ENCODE measurements at regions not wholly inside any gene's neighbourhood (a gene's known extent, or its start where the extent isn't known, plus 50 kb on each side); places are given as distances from the start of the nearest gene placed in this dataset.

GRCh38 chr5:138660051-138660572, 84.9 kb upstream of the HSPA9 start:
- DNase-seq (no peak), ATAC-seq (no peak)
- Mint-ChIP-seq H3K4me1 (ENCODE audit: low read depth) (peaks cover 30% of the 10 kb centered on the region), H3K27me3 (ENCODE audit: low read depth) (peaks cover 92% of the 10 kb centered on the region), H3K4me3 (no peak overlapping the region), H3K9me3 (no peaks in the 10 kb centered on the region), H3K36me3 (ENCODE audit: insufficient read depth) (no peaks in the 10 kb centered on the region)

GRCh38 chr5:138659561-138659960, 84.4 kb upstream of the HSPA9 start:
- Mint-ChIP-seq H3K4me1 (ENCODE audit: low read depth) (peaks cover 33% of the 10 kb centered on the region), H3K4me3 (no peak overlapping the region), H3K9me3 (peaks cover 3% of the 10 kb centered on the region), H3K36me3 (ENCODE audit: insufficient read depth) (peaks cover 2% of the 10 kb centered on the region), H3K27me3 (ENCODE audit: low read depth) (peaks cover 92% of the 10 kb centered on the region)
- no peak for DNase-seq
- ATAC-seq, result no peak

DNA sequence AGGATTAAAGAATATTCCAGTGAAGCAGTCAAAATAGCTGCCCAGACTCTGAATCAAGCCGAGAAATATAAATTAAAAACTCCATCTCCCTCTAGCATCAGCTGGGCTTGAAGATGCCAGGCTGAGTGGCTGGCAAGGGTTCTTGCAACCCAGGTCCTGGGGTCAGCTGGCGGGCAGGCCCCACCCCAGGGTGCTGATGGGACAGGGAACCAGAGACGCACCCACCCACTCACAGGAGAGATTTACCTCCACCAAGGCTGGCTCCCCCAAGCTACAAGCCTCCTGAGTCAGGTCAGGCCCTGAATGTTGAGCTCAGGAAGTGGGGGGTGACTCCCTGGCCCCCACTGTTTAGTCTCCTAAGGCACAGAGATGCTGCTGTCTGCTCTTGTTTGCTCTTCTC, 83.9 kb upstream of the HSPA9 start:
- no peak overlapping the region for H3K4me3 Mint-ChIP-seq
- peaks cover 37% of the 10 kb centered on the region for H3K4me1 Mint-ChIP-seq (ENCODE audit: low read depth)
- ATAC-seq (no peak), DNase-seq (no peak)
- H3K27me3 Mint-ChIP-seq (ENCODE audit: low read depth), result peaks cover 89% of the 10 kb centered on the region
- peaks cover 2% of the 10 kb centered on the region for H3K36me3 Mint-ChIP-seq (ENCODE audit: insufficient read depth)
- H3K9me3 Mint-ChIP-seq, result peaks cover 3% of the 10 kb centered on the region

- H3K4me3 Mint-ChIP-seq, result no peak overlapping the region
- peaks cover 2% of the 10 kb centered on the region for H3K36me3 Mint-ChIP-seq (ENCODE audit: insufficient read depth)
- H3K9me3 Mint-ChIP-seq, result peaks cover 3% of the 10 kb centered on the region
- ATAC-seq (no peak), DNase-seq (no peak)
- peaks cover 87% of the 10 kb centered on the region for H3K27me3 Mint-ChIP-seq (ENCODE audit: low read depth)
- peaks cover 40% of the 10 kb centered on the region for H3K4me1 Mint-ChIP-seq (ENCODE audit: low read depth)
These were observed 83.5 kb upstream of the HSPA9 start for GRCh38 chr5:138658676-138659075.

DNA sequence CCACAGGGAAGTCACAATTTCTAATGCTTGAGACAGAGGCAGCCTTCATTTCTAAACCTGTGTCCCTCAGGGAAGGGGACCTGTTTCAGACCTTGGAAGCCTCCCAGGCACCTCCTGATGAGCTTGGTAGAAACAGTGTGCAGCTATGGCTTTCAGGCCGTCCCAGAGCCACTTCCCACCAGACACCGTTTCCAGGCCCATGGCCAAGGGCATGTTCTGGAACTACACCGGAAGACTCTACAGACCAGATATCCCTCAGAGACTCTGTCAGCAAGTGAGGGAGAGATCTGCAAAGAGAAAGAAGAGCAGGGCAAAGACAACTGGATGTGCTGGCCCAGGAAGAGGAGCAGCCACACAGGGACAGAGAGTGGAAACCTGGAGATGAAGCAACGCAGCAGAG, 82.2 kb upstream of the HSPA9 start:
- Mint-ChIP-seq H3K9me3 (peaks cover 3% of the 10 kb centered on the region), H3K4me3 (no peak overlapping the region), H3K27me3 (ENCODE audit: low read depth) (peaks cover 89% of the 10 kb centered on the region), H3K4me1 (ENCODE audit: low read depth) (peaks cover 33% of the 10 kb centered on the region), H3K36me3 (ENCODE audit: insufficient read depth) (peaks cover 2% of the 10 kb centered on the region)
- DNase-seq (no peak), ATAC-seq (no peak)

DNA sequence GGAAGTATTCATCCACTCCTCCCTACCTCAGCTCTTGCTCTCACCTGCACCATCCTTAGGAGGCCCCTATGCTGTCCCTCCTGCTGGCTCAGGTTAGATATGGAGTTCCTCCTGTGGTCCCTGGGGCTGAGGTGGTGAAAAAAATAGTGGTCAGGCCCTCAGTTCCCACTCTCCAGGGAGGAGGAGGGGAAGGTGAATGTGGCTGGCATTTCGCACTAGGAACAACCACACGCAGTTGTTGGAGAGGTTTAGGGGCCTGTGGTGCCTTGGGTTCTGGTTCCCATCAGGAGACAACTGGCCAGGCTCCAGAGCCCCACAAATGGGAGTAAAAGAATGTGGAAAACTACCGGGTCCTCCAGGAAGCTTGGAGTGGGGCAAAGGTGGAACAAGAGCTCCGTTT, 81.7 kb upstream of the HSPA9 start:
- peaks cover 2% of the 10 kb centered on the region for H3K36me3 Mint-ChIP-seq (ENCODE audit: insufficient read depth)
- peaks cover 89% of the 10 kb centered on the region for H3K27me3 Mint-ChIP-seq (ENCODE audit: low read depth)
- peaks cover 30% of the 10 kb centered on the region for H3K4me1 Mint-ChIP-seq (ENCODE audit: low read depth)
- no peak overlapping the region for H3K4me3 Mint-ChIP-seq
- ATAC-seq, result no peak
- H3K9me3 Mint-ChIP-seq, result peaks cover 3% of the 10 kb centered on the region
- DNase-seq, result no peak

DNA sequence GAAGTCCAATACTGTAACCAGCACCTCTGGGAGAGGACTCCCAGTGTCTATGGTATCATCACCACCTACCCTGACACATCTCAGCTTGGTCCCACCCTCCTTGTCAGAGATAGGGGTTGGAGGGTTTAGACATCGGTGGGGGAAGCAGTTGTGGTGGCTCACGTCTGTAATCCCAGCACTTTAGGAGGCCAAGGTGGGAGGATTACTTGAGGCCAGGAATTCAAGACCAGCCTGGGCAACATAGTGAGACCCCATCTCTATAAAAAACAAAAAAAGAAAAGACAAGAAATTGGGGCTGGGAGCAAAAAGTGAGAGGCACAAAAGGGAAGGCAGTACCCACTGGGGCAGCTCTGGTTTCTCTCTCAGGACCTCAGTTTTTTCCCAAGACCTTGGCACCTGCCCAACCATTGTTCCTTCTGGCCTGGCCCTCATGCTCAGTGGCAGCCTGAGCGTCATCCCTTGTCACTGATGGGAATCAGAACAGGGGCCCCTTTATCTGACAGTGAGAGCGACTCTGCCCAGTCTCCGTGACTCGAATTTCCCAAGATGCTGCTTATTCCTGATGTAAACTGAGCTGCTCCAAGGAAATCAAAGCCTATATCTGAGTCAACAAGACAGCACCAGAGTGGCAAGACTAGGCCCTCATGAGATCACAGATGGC, 80.5 kb upstream of the HSPA9 start:
- H3K36me3 Mint-ChIP-seq (ENCODE audit: insufficient read depth), result peaks cover 2% of the 10 kb centered on the region
- H3K27me3 Mint-ChIP-seq (ENCODE audit: low read depth), result peaks cover 89% of the 10 kb centered on the region
- H3K4me1 Mint-ChIP-seq (ENCODE audit: low read depth), result peaks cover 27% of the 10 kb centered on the region
- DNase-seq, result no peak
- no peak for ATAC-seq
- no peak overlapping the region for H3K4me3 Mint-ChIP-seq
- H3K9me3 Mint-ChIP-seq, result peaks cover 3% of the 10 kb centered on the region

DNA sequence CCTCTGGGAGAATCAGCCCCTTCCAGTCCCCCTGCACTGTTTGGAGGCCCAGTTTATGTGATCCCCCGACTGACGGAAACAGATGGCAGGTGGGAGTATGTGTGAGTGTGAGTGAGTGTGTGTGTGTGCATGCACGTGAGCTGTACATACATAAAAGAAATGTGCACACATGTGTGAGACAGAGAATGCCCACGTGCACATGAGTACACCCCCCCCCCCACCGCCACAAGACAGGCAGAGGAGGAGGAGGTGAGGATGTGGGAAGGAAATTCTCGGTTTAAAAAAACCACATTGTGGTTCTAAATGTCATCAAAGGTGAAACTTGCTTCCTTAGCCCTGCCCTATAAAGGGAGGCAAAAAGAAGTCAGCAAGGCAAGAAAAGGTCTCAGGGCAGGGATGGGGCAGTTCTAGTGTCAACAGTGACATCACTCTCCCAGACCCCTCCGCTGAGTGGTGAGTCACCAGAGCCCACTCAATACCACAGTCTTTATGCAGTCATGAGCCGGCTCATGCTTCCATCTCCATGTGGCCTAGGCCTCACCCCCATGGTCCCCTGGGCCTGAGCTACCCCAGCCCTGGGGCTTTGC, 79.2 kb upstream of the HSPA9 start:
- peak; percentile 95 to 96 for ATAC-seq
- H3K9me3 Mint-ChIP-seq, result peaks cover 3% of the 10 kb centered on the region
- H3K4me3 Mint-ChIP-seq, result peak overlapping the region; percentile 29

GRCh38 chr5:138653502-138653901, 78.3 kb upstream of the HSPA9 start:
- H3K9me3 Mint-ChIP-seq, result peaks cover 3% of the 10 kb centered on the region
- peaks cover 88% of the 10 kb centered on the region for H3K27me3 Mint-ChIP-seq (ENCODE audit: low read depth)
- peaks cover 27% of the 10 kb centered on the region for H3K4me1 Mint-ChIP-seq (ENCODE audit: low read depth)
- no peak for ATAC-seq
- H3K4me3 Mint-ChIP-seq, result no peak overlapping the region
- peaks cover 2% of the 10 kb centered on the region for H3K36me3 Mint-ChIP-seq (ENCODE audit: insufficient read depth)
- DNase-seq, result no peak

More for the DNA sequence above, 79.2 kb upstream of the HSPA9 start:
- H3K4me1 Mint-ChIP-seq (ENCODE audit: low read depth), result peaks cover 27% of the 10 kb centered on the region
- DNase-seq, result peak; percentile 73
- H3K27me3 Mint-ChIP-seq (ENCODE audit: low read depth), result peaks cover 88% of the 10 kb centered on the region
- peaks cover 2% of the 10 kb centered on the region for H3K36me3 Mint-ChIP-seq (ENCODE audit: insufficient read depth)

DNA sequence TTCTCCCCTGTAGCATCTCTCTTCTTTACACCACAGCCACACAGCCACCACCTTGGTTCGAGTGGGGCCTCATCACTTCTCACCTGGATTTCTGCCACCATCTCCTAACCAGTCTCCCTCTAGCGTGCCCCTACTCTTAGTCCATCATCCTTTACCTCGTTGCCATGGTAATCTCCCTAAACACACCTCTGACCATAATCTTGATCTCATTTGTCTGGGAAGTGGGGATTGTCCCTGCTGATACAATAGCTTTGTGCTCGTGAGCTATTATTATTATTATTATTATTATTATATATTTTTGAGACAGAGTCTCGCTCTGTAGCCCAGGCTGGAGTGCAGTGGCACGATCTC, 76.5 kb upstream of the HSPA9 start:
- no peak for DNase-seq
- peaks cover 27% of the 10 kb centered on the region for H3K4me1 Mint-ChIP-seq (ENCODE audit: low read depth)
- peaks cover 3% of the 10 kb centered on the region for H3K9me3 Mint-ChIP-seq
- ATAC-seq, result no peak
- H3K4me3 Mint-ChIP-seq, result no peak overlapping the region
- H3K27me3 Mint-ChIP-seq (ENCODE audit: low read depth), result peaks cover 93% of the 10 kb centered on the region
- peaks cover 2% of the 10 kb centered on the region for H3K36me3 Mint-ChIP-seq (ENCODE audit: insufficient read depth)

DNA sequence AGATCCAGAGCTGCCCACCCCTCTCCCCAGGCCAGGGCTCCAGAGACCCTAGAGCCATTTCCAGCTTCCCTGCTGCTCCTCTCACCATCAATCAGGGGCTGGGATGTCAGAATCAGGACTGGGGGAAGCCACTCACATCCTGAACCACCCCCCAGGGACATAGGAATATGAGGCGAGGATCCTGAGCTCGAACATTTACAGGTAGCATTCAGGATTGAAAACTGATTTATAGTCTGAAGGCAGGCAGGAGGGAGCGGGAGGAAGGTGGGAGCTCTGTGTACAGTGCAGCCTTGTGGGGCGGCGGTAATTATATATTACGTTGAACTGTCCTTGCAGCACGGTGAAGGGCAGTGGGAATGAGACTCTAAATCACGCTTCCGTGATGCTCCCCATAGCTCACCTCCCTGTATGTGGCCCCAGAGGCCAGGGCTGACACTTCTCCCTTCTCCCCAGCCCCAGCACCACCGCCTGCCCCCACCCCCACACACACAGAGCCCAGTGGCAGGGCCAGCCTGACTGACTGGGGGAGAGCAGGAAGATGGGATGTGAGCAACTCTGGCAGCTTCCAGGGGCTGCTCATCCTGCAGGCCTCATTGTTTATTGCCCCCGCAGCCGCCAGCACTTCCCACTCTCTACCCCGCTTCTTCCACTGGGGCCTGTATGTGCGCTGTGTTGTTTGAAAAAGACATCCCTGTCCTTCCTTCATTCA, 76.0 kb upstream of the HSPA9 start:
- no peak for ATAC-seq
- H3K9me3 Mint-ChIP-seq, result peaks cover 3% of the 10 kb centered on the region
- no peak for DNase-seq
- H3K4me3 Mint-ChIP-seq, result no peak overlapping the region
- peaks cover 27% of the 10 kb centered on the region for H3K4me1 Mint-ChIP-seq (ENCODE audit: low read depth)
- peaks cover 93% of the 10 kb centered on the region for H3K27me3 Mint-ChIP-seq (ENCODE audit: low read depth)
- peaks cover 2% of the 10 kb centered on the region for H3K36me3 Mint-ChIP-seq (ENCODE audit: insufficient read depth)

DNA sequence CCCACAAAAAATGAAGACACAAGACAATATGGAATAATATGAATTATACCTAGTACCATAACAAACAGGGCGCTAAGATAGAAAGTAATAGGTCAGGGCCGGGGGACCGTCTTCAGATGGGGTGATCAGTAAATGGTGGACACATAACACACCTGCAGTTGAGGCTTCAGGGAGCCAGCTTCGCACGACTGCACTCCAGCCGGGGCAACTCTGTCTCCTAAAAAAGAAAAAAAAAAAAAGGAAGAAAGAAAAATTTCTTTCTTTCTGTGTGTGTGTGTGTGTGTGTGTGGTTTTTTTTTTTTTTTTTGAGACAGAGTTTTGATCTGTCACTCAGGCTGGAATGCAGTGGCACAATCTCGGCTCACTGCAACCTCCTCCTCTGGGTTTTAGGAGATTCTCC, 75.0 kb upstream of the HSPA9 start:
- ATAC-seq, result no peak
- no peak for DNase-seq
- peaks cover 88% of the 10 kb centered on the region for H3K27me3 Mint-ChIP-seq (ENCODE audit: low read depth)

DNA sequence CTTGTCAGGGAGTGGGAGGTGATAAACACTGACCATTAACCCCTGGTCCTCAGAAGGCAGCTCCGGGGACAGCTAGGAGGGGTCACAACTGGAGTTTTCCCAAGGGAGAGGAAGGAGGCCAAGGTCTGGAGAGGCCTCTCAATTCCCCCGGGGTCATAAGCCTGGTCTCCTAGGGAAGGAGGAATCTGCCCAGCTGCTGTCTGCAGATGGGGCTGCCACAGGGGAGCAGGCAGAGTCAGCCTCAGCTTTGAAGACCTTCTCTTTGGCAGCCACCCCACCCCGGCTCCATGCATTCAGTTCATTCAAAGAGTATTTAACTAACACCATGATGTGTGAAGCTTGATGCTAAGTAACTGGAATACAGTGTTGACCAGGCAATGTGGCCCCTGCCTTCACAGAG, 74.6 kb upstream of the HSPA9 start:
- no peak for ATAC-seq
- H3K9me3 Mint-ChIP-seq, result peaks cover 2% of the 10 kb centered on the region
- no peak for DNase-seq
- H3K4me3 Mint-ChIP-seq, result no peak overlapping the region
- peaks cover 1% of the 10 kb centered on the region for H3K36me3 Mint-ChIP-seq (ENCODE audit: insufficient read depth)
- H3K4me1 Mint-ChIP-seq (ENCODE audit: low read depth), result peaks cover 20% of the 10 kb centered on the region
- H3K27me3 Mint-ChIP-seq (ENCODE audit: low read depth), result peaks cover 85% of the 10 kb centered on the region

More for the DNA sequence above, 75.0 kb upstream of the HSPA9 start:
- Mint-ChIP-seq H3K4me1 (ENCODE audit: low read depth) (peaks cover 24% of the 10 kb centered on the region), H3K9me3 (peaks cover 3% of the 10 kb centered on the region), H3K36me3 (ENCODE audit: insufficient read depth) (peaks cover 2% of the 10 kb centered on the region), H3K4me3 (no peak overlapping the region)

DNA sequence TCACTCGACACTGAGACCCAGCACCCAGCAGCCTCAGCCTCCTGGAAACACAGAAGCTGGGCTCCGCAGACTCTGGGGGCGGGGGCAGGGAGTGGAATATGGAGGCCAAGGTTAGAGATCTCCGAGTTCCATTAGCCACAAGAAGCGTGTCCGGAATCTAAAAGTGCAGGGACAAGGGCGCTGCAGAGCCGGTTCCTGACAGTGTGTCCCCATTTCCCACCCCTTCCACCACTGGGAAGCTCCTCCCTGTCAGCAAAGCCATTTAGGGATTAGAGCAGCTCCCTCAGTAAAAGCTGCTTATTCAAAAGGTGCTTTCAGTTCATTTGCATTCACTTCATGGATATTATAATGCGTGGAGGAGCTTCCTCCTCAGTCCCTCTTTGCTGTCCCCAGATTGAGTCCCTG, 74.1 kb upstream of the HSPA9 start:
- H3K36me3 Mint-ChIP-seq (ENCODE audit: insufficient read depth), result no peaks in the 10 kb centered on the region
- peaks cover 87% of the 10 kb centered on the region for H3K27me3 Mint-ChIP-seq (ENCODE audit: low read depth)
- H3K4me1 Mint-ChIP-seq (ENCODE audit: low read depth), result peaks cover 15% of the 10 kb centered on the region
- no peaks in the 10 kb centered on the region for H3K9me3 Mint-ChIP-seq
- no peak for DNase-seq
- H3K4me3 Mint-ChIP-seq, result no peak overlapping the region
- no peak for ATAC-seq

- peaks cover 89% of the 10 kb centered on the region for H3K27me3 Mint-ChIP-seq (ENCODE audit: low read depth)
- H3K4me3 Mint-ChIP-seq, result no peak overlapping the region
- DNase-seq, result no peak
- H3K9me3 Mint-ChIP-seq, result no peaks in the 10 kb centered on the region
- ATAC-seq, result no peak
- H3K4me1 Mint-ChIP-seq (ENCODE audit: low read depth), result peaks cover 11% of the 10 kb centered on the region
- no peaks in the 10 kb centered on the region for H3K36me3 Mint-ChIP-seq (ENCODE audit: insufficient read depth)
These were observed 73.6 kb upstream of the HSPA9 start for GRCh38 chr5:138648841-138649240.

All from activated T-cell treated with anti-CD3 and anti-CD28 coated beads, Interleukin-2, amount 50 U/mL, for 4 hours (primary cell).